ENCODE measurements at regions not wholly inside any gene's neighbourhood (a gene's known extent, or its start where the extent isn't known, plus 50 kb on each side); places are given as distances from the start of the nearest gene placed in this dataset.

GRCh38 chr1:186575348-186575747 lies 104.9 kb downstream of the PTGS2 start:
- TF ChIP-seq POLR2A (IDR thresholded peaks at IDR 0.05; ENCODE audit: low read depth) (no peak), POLR2AphosphoS5 (IDR thresholded peaks at IDR 0.05) (no peak), EP300 (IDR thresholded peaks at IDR 0.05) (no peak)

All from esophagus muscularis mucosa (tissue), 3 donors.